ENCODE measurements at regions not wholly inside any gene's neighbourhood (a gene's known extent, or its start where the extent isn't known, plus 50 kb on each side); places are given as distances from the start of the nearest gene placed in this dataset.

- TF ChIP-seq, protein P1, sequence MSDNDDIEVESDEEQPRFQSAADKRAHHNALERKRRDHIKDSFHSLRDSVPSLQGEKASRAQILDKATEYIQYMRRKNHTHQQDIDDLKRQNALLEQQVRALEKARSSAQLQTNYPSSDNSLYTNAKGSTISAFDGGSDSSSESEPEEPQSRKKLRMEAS (IDR thresholded peaks at IDR 0.05): no peak
- TF ChIP-seq SRF (IDR thresholded peaks at IDR 0.05; ENCODE audit: low read depth) (no peak), RAD21 (IDR thresholded peaks at IDR 0.05; ENCODE audit: low read depth) (no peak)
Observed at GRCh38 chr7:22660293-22660692, 66.7 kb upstream of the IL6 start (continued).

DNA sequence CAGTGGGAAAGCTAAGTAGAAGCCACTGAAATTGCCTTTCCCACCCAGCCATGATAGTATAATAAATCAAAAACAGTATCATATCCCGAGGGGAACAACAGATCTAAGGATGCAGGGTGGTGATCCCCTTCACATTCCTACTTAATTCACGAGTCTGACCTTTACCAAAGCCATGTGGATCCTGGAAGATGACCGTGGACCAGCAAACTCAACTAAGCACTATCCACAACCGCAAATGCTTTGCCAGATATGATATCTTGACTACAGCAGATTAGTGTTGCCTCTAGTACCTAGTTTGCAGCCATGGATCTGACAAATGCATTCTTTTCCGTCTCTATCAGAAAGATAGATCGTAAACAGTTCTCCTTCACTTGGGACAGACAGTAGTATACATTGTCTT is 67.3 kb upstream of the IL6 start:
- intact Hi-C loops (cut with micrococcal nuclease): no loop called here
- TF ChIP-seq FOSL1 (IDR thresholded peaks at IDR 0.05; ENCODE audit: low read depth) (no peak), ATF3 (IDR thresholded peaks at IDR 0.05) (no peak), EZH2 (IDR thresholded peaks at IDR 0.05) (no peak), ZNF274 (IDR thresholded peaks at IDR 0.05; ENCODE audit: low read depth, low read length) (no peak), SIN3A (IDR thresholded peaks at IDR 0.05; ENCODE audit: low read depth) (no peak), CBX3 (IDR thresholded peaks at IDR 0.05; ENCODE audit: low read depth) (no peak), EZH2phosphoT487 (IDR thresholded peaks at IDR 0.05; ENCODE audit: borderline replicate concordance) (no peak), CEBPB (IDR thresholded peaks at IDR 0.05; ENCODE audit: low read depth) (no peak), EGR1 (IDR thresholded peaks at IDR 0.05; ENCODE audit: low read depth) (no peak), RAD21 (IDR thresholded peaks at IDR 0.05; ENCODE audit: low read depth) (no peak), CTCF (IDR thresholded peaks at IDR 0.05 in 2 of 3, conservative IDR thresholded peaks at IDR 0.05 in 1 of 3; ENCODE audit: borderline replicate concordance in 1 of 3, insufficient read depth in 1 of 3, low read depth in 2 of 3, low read length in 2 of 3) (no peak), ZFX (IDR thresholded peaks at IDR 0.05) (no peak), JUND (IDR thresholded peaks at IDR 0.05) (no peak), YY1 (IDR thresholded peaks at IDR 0.05; ENCODE audit: extremely low read depth, insufficient replicate concordance, low read depth, low read length) (no peak), POLR2AphosphoS5 (IDR thresholded peaks at IDR 0.05; ENCODE audit: low read depth, low read length) (no peak), SP1 (IDR thresholded peaks at IDR 0.05; ENCODE audit: low read depth) (no peak)
- TF ChIP-seq, protein P1 (IDR thresholded peaks at IDR 0.05): no peak
- TF ChIP-seq, protein P2, sequence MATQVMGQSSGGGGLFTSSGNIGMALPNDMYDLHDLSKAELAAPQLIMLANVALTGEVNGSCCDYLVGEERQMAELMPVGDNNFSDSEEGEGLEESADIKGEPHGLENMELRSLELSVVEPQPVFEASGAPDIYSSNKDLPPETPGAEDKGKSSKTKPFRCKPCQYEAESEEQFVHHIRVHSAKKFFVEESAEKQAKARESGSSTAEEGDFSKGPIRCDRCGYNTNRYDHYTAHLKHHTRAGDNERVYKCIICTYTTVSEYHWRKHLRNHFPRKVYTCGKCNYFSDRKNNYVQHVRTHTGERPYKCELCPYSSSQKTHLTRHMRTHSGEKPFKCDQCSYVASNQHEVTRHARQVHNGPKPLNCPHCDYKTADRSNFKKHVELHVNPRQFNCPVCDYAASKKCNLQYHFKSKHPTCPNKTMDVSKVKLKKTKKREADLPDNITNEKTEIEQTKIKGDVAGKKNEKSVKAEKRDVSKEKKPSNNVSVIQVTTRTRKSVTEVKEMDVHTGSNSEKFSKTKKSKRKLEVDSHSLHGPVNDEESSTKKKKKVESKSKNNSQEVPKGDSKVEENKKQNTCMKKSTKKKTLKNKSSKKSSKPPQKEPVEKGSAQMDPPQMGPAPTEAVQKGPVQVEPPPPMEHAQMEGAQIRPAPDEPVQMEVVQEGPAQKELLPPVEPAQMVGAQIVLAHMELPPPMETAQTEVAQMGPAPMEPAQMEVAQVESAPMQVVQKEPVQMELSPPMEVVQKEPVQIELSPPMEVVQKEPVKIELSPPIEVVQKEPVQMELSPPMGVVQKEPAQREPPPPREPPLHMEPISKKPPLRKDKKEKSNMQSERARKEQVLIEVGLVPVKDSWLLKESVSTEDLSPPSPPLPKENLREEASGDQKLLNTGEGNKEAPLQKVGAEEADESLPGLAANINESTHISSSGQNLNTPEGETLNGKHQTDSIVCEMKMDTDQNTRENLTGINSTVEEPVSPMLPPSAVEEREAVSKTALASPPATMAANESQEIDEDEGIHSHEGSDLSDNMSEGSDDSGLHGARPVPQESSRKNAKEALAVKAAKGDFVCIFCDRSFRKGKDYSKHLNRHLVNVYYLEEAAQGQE (IDR thresholded peaks at IDR 0.05; ENCODE audit: low read depth): no peak
- TF ChIP-seq, protein P3, sequence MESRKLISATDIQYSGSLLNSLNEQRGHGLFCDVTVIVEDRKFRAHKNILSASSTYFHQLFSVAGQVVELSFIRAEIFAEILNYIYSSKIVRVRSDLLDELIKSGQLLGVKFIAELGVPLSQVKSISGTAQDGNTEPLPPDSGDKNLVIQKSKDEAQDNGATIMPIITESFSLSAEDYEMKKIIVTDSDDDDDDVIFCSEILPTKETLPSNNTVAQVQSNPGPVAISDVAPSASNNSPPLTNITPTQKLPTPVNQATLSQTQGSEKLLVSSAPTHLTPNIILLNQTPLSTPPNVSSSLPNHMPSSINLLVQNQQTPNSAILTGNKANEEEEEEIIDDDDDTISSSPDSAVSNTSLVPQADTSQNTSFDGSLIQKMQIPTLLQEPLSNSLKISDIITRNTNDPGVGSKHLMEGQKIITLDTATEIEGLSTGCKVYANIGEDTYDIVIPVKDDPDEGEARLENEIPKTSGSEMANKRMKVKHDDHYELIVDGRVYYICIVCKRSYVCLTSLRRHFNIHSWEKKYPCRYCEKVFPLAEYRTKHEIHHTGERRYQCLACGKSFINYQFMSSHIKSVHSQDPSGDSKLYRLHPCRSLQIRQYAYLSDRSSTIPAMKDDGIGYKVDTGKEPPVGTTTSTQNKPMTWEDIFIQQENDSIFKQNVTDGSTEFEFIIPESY (IDR thresholded peaks at IDR 0.05; ENCODE audit: extremely low read depth, insufficient replicate concordance, low read length): no peak

More for the DNA sequence above, 67.3 kb upstream of the IL6 start:
- ChIA-PET RAD21 (ENCODE audit: low non-redundant PET in 1 of 2, low total read pairs in 2 of 2, uncharacterized antibody in 2 of 2, unreplicated experiment in 2 of 2) (no interaction called here), CTCF (no interaction called here), POLR2A (no interaction called here)
- Histone ChIP-seq H2AFZ (ENCODE audit: low read depth, low read length, poor library complexity, severe bottlenecking) (no peak overlapping the region), H3K27ac (ENCODE audit: low read depth, low read length) (no peak overlapping the region), H3K9ac (ENCODE audit: low read length) (no peak overlapping the region), H3K79me2 (ENCODE audit: insufficient read depth, low read length) (no peaks in the 10 kb centered on the region), H3K9me3 (ENCODE audit: control insufficient read depth in 1 of 2, insufficient read depth in 1 of 2, low read depth in 1 of 2, low read length in 2 of 2) (no peaks in the 10 kb centered on the region), H3K9me2 (ENCODE audit: insufficient read depth) (no peaks in the 10 kb centered on the region), H3K4me3 (replicated peaks in 1 of 2; ENCODE audit: low read depth in 1 of 2, low read length in 2 of 2) (no peak overlapping the region), H3K27me3 (ENCODE audit: insufficient read depth, low read length) (no peaks in the 10 kb centered on the region), H4K20me1 (ENCODE audit: insufficient read depth) (no peaks in the 10 kb centered on the region), H3K4me2 (ENCODE audit: low read length) (no peak overlapping the region), H3K36me3 (ENCODE audit: control insufficient read depth in 1 of 2, insufficient read depth in 2 of 2, low read length in 2 of 2) (no peaks in the 10 kb centered on the region), H3K4me1 (ENCODE audit: control insufficient read depth in 1 of 2, insufficient read depth in 2 of 2, low read length in 2 of 2) (no peaks in the 10 kb centered on the region)
- BruUV-seq (replicated peaks): no TSS peak
- ATAC-seq (no peak), DNase-seq (ENCODE audit: low read depth, low spot score) (no peak)

Data from HCT116 (cell line).